ENCODE measurements at regions not wholly inside any gene's neighbourhood (a gene's known extent, or its start where the extent isn't known, plus 50 kb on each side); places are given as distances from the start of the nearest gene placed in this dataset.

- Mint-ChIP-seq H3K27ac (no peak overlapping the region), H3K9me3 (peaks cover 0 to 5% (median 0%) of the 10 kb centered on the region in 7 donors), H3K36me3 (no peaks in the 10 kb centered on the region), H3K4me3 (no peak overlapping the region), H3K27me3 (peaks cover 7% of the 10 kb centered on the region), H3K4me1 (no peaks in the 10 kb centered on the region)
- Histone ChIP-seq H3K4me3 (ENCODE audit: low read depth, low read length) (no peak overlapping the region), H3K9me3 (ENCODE audit: control insufficient read depth in 2 of 2, low read length in 2 of 2) (no peaks in the 10 kb centered on the region), H3K27me3 (ENCODE audit: control insufficient read depth, insufficient read depth, low read length) (no peaks in the 10 kb centered on the region), H3K36me3 (ENCODE audit: control insufficient read depth, insufficient read depth, low read length) (no peaks in the 10 kb centered on the region), H3K4me1 (ENCODE audit: control insufficient read depth, insufficient read depth, low read length, poor library complexity, severe bottlenecking) (no peaks in the 10 kb centered on the region), H3K27ac (ENCODE audit: insufficient read depth, low read length, poor library complexity, severe bottlenecking) (no peak overlapping the region)
- ATAC-seq (ENCODE audit: low read depth in 2 of 2) (no peak), DNase-seq (no peak)
These were observed 330.1 kb downstream of the MAN2A1 start for GRCh38 chr5:110019780-110020179.

- Histone ChIP-seq H3K4me3 (ENCODE audit: low read depth, low read length) (no peak overlapping the region), H3K36me3 (ENCODE audit: control insufficient read depth, insufficient read depth, low read length) (no peaks in the 10 kb centered on the region), H3K27me3 (ENCODE audit: control insufficient read depth, insufficient read depth, low read length) (no peaks in the 10 kb centered on the region), H3K9me3 (ENCODE audit: control insufficient read depth in 2 of 2, low read length in 2 of 2) (no peaks in the 10 kb centered on the region), H3K4me1 (ENCODE audit: control insufficient read depth, insufficient read depth, low read length, poor library complexity, severe bottlenecking) (no peaks in the 10 kb centered on the region), H3K27ac (ENCODE audit: insufficient read depth, low read length, poor library complexity, severe bottlenecking) (no peak overlapping the region)
- no peak for DNase-seq
- H3K27ac Mint-ChIP-seq, result no peak overlapping the region
- H3K9me3 Mint-ChIP-seq, result peaks cover 0 to 7% (median 0%) of the 10 kb centered on the region in 7 donors
- peaks cover 7% of the 10 kb centered on the region for H3K27me3 Mint-ChIP-seq
- H3K4me1 Mint-ChIP-seq, result no peaks in the 10 kb centered on the region
- no peak for ATAC-seq (ENCODE audit: low read depth in 2 of 2)
- no peaks in the 10 kb centered on the region for H3K36me3 Mint-ChIP-seq
- no peak overlapping the region for H3K4me3 Mint-ChIP-seq
These were observed 331.5 kb downstream of the MAN2A1 start for GRCh38 chr5:110021251-110021650.

- ATAC-seq (ENCODE audit: low read depth in 2 of 2) (no peak), DNase-seq (no peak)
- Mint-ChIP-seq H3K9me3 (peaks cover 0 to 6% (median 0%) of the 10 kb centered on the region in 7 donors), H3K36me3 (no peaks in the 10 kb centered on the region), H3K4me3 (no peak overlapping the region), H3K4me1 (peaks cover 0 to 5% (median 0%) of the 10 kb centered on the region in 4 donors), H3K27me3 (peaks cover 7% of the 10 kb centered on the region), H3K27ac (no peak overlapping the region)
- no peaks in the 10 kb centered on the region for H3K27me3 ChIP-seq (ENCODE audit: control insufficient read depth, insufficient read depth, low read length)
- H3K36me3 ChIP-seq (ENCODE audit: control insufficient read depth, insufficient read depth, low read length), result no peaks in the 10 kb centered on the region
- no peaks in the 10 kb centered on the region for H3K9me3 ChIP-seq (ENCODE audit: control insufficient read depth in 2 of 2, low read length in 2 of 2)
- H3K4me3 ChIP-seq (ENCODE audit: low read depth, low read length), result no peak overlapping the region
- H3K4me1 ChIP-seq (ENCODE audit: control insufficient read depth, insufficient read depth, low read length, poor library complexity, severe bottlenecking), result no peaks in the 10 kb centered on the region
- H3K27ac ChIP-seq (ENCODE audit: insufficient read depth, low read length, poor library complexity, severe bottlenecking), result no peak overlapping the region
These were observed 335.4 kb downstream of the MAN2A1 start for GRCh38 chr5:110025160-110025559.

- Histone ChIP-seq H3K4me1 (ENCODE audit: control insufficient read depth, insufficient read depth, low read length, poor library complexity, severe bottlenecking) (no peaks in the 10 kb centered on the region), H3K9me3 (ENCODE audit: control insufficient read depth in 2 of 2, low read length in 2 of 2) (no peaks in the 10 kb centered on the region), H3K36me3 (ENCODE audit: control insufficient read depth, insufficient read depth, low read length) (no peaks in the 10 kb centered on the region), H3K27ac (ENCODE audit: insufficient read depth, low read length, poor library complexity, severe bottlenecking) (no peak overlapping the region), H3K27me3 (ENCODE audit: control insufficient read depth, insufficient read depth, low read length) (no peaks in the 10 kb centered on the region), H3K4me3 (ENCODE audit: low read depth, low read length) (no peak overlapping the region)
- peaks cover 0 to 5% (median 0%) of the 10 kb centered on the region in 4 donors for H3K4me1 Mint-ChIP-seq
- no peaks in the 10 kb centered on the region for H3K36me3 Mint-ChIP-seq
- ATAC-seq (ENCODE audit: low read depth in 2 of 2) (no peak), DNase-seq (no peak)
- peak overlapping the region in 1 of 3 donors; percentile 17 for H3K27ac Mint-ChIP-seq
- H3K27me3 Mint-ChIP-seq, result peaks cover 3% of the 10 kb centered on the region
- H3K4me3 Mint-ChIP-seq, result no peak overlapping the region
- H3K9me3 Mint-ChIP-seq, result peaks cover 0 to 5% (median 0%) of the 10 kb centered on the region in 7 donors
These were observed 338.0 kb downstream of the MAN2A1 start for GRCh38 chr5:110027527-110028322.

- Histone ChIP-seq H3K27me3 (ENCODE audit: control insufficient read depth, insufficient read depth, low read length) (no peaks in the 10 kb centered on the region), H3K27ac (ENCODE audit: insufficient read depth, low read length, poor library complexity, severe bottlenecking) (no peak overlapping the region), H3K4me3 (ENCODE audit: low read depth, low read length) (no peak overlapping the region), H3K4me1 (ENCODE audit: control insufficient read depth, insufficient read depth, low read length, poor library complexity, severe bottlenecking) (no peaks in the 10 kb centered on the region), H3K36me3 (ENCODE audit: control insufficient read depth, insufficient read depth, low read length) (no peaks in the 10 kb centered on the region), H3K9me3 (ENCODE audit: control insufficient read depth in 2 of 2, low read length in 2 of 2) (no peaks in the 10 kb centered on the region)
- no peaks in the 10 kb centered on the region for H3K36me3 Mint-ChIP-seq
- DNase-seq (no peak), ATAC-seq (ENCODE audit: low read depth in 2 of 2) (no peak)
- H3K27ac Mint-ChIP-seq, result no peak overlapping the region
- no peak overlapping the region for H3K4me3 Mint-ChIP-seq
- no peaks in the 10 kb centered on the region for H3K27me3 Mint-ChIP-seq
- H3K9me3 Mint-ChIP-seq, result peaks cover 0 to 4% (median 0%) of the 10 kb centered on the region in 7 donors
- peaks cover 0 to 5% (median 0%) of the 10 kb centered on the region in 4 donors for H3K4me1 Mint-ChIP-seq
These were observed 341.8 kb downstream of the MAN2A1 start for GRCh38 chr5:110031402-110032140.

- H3K27ac Mint-ChIP-seq, result no peak overlapping the region
- peaks cover 0 to 2% (median 0%) of the 10 kb centered on the region in 7 donors for H3K9me3 Mint-ChIP-seq
- H3K9me3 ChIP-seq (ENCODE audit: control insufficient read depth in 2 of 2, low read length in 2 of 2), result no peaks in the 10 kb centered on the region
- H3K27me3 ChIP-seq (ENCODE audit: control insufficient read depth, insufficient read depth, low read length), result no peaks in the 10 kb centered on the region
- no peak overlapping the region for H3K4me3 ChIP-seq (ENCODE audit: low read depth, low read length)
- no peaks in the 10 kb centered on the region for H3K36me3 ChIP-seq (ENCODE audit: control insufficient read depth, insufficient read depth, low read length)
- no peak for ATAC-seq (ENCODE audit: low read depth in 2 of 2)
- H3K36me3 Mint-ChIP-seq, result peaks cover 4% of the 10 kb centered on the region
- H3K4me1 Mint-ChIP-seq, result peaks cover 0 to 5% (median 0%) of the 10 kb centered on the region in 4 donors
- no peak overlapping the region for H3K4me3 Mint-ChIP-seq
- H3K4me1 ChIP-seq (ENCODE audit: control insufficient read depth, insufficient read depth, low read length, poor library complexity, severe bottlenecking), result no peaks in the 10 kb centered on the region
- no peak overlapping the region for H3K27ac ChIP-seq (ENCODE audit: insufficient read depth, low read length, poor library complexity, severe bottlenecking)
- DNase-seq, result no peak
- no peaks in the 10 kb centered on the region for H3K27me3 Mint-ChIP-seq
These were observed 342.6 kb downstream of the MAN2A1 start for GRCh38 chr5:110032376-110032775.

- ATAC-seq (ENCODE audit: low read depth in 2 of 2) (no peak), DNase-seq (no peak)
- Histone ChIP-seq H3K4me3 (ENCODE audit: low read depth, low read length) (no peak overlapping the region), H3K4me1 (ENCODE audit: control insufficient read depth, insufficient read depth, low read length, poor library complexity, severe bottlenecking) (no peaks in the 10 kb centered on the region), H3K9me3 (ENCODE audit: control insufficient read depth in 2 of 2, low read length in 2 of 2) (no peaks in the 10 kb centered on the region), H3K27ac (ENCODE audit: insufficient read depth, low read length, poor library complexity, severe bottlenecking) (no peak overlapping the region), H3K36me3 (ENCODE audit: control insufficient read depth, insufficient read depth, low read length) (no peaks in the 10 kb centered on the region), H3K27me3 (ENCODE audit: control insufficient read depth, insufficient read depth, low read length) (no peaks in the 10 kb centered on the region)
- no peak overlapping the region for H3K27ac Mint-ChIP-seq
- no peak overlapping the region for H3K4me3 Mint-ChIP-seq
- H3K4me1 Mint-ChIP-seq, result peaks cover 0 to 2% (median 0%) of the 10 kb centered on the region in 4 donors
- H3K36me3 Mint-ChIP-seq, result peaks cover 5% of the 10 kb centered on the region
- H3K27me3 Mint-ChIP-seq, result no peaks in the 10 kb centered on the region
- peaks cover 0 to 2% (median 0%) of the 10 kb centered on the region in 7 donors for H3K9me3 Mint-ChIP-seq
These were observed 344.4 kb downstream of the MAN2A1 start for GRCh38 chr5:110034056-110034600.

Measured in CD4-positive, CD25-positive, alpha-beta regulatory T cell (primary cell).